Fibroblast of the conjunctiva (primary cell): ENCODE measurements at regions not wholly inside any gene's neighbourhood (a gene's known extent, or its start where the extent isn't known, plus 50 kb on each side); places are given as distances from the start of the nearest gene placed in this dataset.
"Not testable (repeated sequence)": the region's sequence is repeated elsewhere in the genome, so short reads cannot be mapped to it uniquely, and the experiment has no call there.

ENCODE experiments used
- DNase-seq: peaks from one replicate; pipeline ENCODE4 v3.0.0-alpha.2; 2010; ENCODE audit warnings: low read depth

DNA sequence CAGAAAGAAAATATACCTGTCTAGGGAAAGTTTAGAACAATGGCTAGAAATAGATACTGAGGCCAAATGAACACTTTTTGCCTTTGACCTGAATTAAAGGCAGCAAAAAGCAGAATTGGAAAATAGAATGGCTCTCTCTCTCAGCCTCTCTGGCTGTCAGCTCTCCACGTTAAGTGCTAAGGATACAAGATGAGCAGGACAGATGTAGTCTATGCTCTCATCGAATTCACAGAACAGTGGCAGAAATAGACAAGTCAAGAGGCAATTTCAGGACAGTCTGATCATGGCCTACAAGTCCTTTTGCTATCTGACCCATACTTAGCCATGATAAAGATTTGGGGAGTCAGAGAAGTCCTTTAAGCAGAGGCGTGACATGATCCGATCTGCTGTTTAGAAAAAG is 120.2 kb upstream of the CREB1 start:
- no peak for DNase-seq

DNA sequence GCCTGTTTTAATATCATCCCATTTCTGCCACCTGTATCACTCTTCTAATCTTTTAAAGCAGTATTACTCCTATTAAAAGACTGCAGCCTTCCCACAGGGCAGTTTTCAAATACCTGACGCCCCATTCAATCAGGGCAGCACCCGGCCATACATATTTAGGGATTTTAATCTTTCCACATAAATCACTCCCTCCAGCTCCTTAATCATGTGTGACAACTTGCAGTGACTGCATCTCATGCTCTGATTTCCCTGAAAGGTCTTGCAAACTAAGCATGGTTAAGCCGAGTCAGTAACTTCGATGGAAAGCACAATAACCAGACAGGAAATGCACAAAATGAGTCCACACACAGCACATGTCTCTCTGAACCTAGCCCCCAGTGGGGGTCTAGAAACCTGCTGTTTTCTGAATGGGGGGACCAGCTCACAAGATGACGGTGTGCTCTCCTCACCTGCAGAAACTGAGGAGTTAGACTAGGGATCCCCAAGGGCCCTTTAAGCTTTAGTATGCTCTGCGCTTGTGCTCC is 116.9 kb upstream of the CREB1 start:
- no peak for DNase-seq

DNA sequence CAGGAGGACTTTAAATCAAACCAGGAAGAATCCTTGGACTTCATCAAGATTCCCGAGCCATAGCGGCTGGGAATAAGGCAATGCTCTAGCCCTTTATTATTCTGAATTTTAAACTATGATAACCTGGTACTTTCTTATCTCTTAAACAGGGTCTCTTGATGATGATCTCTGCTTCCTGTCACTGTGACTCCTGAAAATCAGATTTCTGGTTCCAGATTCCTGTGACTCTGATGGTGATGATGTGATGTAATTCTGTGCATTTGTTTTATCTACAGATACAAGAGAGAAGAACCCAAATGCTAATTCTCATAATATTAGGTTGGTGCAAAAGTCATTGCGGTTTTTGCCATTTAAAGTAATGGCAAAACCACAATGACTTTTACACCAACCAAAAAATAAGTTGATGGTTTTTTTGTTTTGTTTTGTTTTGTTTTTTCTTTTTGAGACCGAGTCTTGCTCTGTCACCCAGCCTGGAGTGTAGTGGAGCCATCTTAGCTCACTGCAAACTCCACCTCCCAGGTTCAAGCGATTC is 116.3 kb upstream of the CREB1 start:
- no peak for DNase-seq

DNA sequence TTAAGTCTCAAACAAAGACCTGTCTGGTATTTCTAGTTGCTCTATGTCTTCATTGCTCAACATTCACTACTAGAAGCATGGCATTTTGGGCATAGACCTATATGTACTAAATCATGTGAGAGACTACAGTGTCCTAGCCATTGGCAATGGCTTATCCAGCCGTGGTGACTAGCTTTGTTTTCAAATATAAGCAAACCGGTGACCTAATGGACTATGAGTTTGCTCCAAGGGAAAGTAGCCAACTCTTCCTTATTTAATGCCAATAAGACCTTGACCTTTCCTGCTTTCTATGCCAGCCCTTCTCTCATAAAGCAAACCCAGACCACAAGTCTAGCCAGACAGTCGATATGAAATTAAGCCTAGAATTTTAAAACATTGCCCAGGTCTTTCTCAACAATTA is 113.7 kb upstream of the CREB1 start:
- DNase-seq: no peak

DNA sequence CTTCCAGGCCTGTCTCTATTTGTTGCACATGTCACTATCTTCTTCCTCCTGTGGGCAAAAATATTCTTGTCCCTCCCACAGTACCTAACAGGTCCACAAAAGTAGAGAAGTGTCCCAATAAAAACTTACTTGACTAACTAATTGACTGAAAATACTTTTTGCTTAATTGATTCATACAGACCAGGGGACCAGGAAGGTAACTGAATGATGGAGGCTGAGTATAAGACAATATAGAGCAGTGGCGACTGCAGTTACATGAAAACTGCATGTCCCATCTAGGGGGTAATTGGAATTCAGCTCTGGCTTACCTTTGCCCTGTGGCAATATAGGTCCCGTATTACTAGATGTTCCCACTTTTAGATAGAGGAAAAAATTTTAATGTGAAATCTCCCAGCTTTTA is 112.9 kb upstream of the CREB1 start:
- DNase-seq: no peak

DNA sequence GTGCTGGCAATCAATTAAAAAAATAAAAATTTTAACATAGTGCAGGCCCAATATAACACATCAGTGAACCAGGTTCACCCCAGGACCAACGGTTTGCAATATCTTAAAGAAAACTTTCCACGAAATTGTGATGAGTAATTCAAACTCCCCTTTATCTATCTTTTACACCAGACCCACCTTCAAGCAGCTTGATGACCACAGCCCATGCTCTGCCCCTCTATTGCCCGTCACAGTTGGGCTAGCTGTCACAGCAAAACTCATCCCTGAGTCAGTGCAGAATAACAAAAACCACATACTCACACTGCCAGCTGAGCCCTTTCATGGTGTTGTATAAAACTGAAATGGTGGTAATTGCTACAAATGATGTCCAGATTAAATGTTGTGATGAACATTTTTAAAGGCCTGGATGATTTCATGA is 112.5 kb upstream of the CREB1 start:
- DNase-seq: no peak

DNA sequence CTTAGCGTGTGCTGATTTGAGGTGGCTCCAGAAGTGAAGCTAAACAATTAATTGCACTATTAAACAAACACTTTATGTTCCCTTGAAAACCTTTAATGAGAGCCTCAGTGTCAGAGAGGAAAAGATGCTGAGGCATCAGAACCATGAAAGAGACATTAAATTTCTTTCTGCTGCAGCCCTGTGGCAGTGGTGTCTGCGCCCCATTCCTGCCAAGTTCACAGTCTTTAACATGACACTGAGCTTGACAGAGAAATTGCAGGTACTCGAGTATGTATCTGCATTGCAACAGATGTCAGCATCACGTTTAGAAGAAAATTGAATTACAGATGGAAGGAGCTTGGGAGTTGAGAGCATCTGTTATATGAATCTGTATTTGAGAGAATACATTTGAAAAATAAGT is 111.3 kb upstream of the CREB1 start:
- no peak for DNase-seq

DNA sequence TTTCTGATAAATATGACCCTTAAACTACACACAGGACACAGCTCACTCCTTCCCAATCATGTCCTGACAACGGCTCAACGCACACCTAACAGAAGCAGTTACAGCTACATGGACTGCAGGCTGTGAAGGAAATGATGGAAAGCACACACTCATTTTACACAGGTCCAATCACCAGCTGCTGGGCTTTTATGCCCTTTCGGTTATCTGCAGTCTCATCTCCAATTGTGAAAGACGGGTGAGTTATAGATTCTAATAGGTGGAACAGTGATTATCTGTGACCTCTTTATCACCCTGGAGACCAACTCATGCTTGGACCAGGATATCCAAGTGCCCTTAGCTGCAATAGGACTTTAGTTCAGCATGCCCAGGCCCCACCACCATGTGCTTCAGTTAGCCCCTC is 110.4 kb upstream of the CREB1 start:
- no peak for DNase-seq

DNA sequence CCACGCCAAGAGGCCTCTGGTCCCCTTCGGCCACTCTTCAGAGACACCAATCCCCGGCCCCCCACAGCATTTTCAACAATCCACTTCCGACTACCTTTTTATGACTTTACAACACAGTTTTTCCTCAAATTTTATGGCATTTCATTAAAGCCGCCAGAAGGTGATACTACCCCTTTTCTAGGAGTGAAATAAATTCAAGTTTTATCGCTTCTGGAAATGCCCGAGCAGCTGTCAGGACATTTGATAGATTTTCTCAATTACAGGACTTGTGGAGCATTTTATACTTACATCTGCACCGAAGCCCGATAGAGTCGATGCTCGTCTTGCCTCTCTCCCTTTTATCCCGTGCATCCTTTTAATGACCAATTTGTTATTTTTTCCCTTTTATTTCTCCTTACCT is 108.1 kb upstream of the CREB1 start:
- no peak for DNase-seq

DNA sequence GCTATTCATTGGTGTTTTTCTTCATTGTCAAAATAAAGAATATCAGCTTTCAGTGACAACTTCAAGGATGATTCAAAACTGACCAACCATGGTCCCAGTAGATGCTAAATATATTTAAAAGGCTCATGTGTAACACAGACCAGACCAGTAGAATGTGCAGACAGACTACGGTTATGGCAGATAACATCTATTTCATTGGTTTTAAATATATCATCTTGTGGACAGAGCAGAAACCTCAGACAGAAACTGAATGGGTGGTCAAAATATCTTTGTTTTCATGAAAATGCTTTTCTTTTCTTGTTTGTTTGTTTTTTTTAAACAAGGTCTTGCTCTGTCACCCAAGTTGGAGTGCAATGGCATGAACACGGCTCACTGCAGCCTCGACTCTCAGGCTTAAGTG is 107.4 kb upstream of the CREB1 start:
- no peak for DNase-seq

DNA sequence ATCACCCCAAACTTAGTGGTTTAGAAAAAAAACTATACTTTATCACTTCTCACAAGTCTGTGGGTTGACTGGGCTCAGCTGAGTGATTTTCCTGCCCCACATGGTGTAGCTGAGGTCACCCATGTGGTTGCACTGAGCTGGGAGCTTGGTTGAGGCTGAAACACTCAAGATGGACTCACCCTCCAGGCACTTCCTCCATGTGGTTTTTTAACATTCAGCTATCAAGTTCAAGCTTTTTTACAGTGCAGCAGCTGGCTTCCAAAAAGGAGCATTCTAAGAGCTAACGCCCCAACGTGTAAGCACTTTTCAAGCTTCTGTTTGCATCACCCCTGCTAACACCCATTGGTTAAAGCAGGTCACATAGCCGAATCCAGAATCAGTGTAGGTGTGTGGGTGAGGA is 105.9 kb upstream of the CREB1 start:
- DNase-seq: no peak

DNA sequence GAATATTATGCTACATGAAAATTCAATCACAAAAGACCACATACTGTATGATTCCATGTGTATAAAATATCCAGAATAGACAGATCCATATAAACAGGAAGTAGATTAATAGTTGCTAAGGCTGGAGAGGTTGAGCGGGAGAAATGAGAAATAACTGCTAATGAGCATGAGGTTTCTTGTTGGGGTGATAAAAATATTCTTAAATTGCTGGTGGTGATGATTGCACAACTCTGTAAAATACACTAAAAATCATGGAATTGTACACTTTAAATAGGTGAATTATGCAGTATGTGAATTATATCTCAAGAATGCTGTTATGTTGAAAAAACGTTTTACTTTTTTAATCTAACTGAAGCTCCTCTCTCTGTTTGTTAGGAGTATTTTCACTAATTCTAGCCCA is 101.8 kb upstream of the CREB1 start:
- DNase-seq: no peak

DNA sequence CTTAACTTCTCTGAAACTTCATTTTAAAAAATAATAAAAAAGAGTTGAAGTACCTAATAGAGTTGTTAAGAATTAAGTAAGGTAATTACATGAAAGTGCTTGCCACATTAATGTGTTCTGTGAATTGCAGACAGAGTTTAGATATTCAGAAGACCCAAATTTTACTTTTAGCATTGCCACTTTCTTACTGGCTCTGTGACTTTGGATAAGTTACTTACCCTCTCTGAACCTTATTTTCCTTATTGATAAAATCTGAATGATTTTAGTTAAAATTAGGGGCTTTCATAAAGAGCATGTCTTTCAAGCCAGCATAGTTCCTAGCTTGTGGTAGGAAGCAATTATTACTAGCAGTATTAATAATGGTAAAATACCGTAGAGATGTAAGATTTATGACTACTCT is 101.2 kb upstream of the CREB1 start:
- DNase-seq: no peak

DNA sequence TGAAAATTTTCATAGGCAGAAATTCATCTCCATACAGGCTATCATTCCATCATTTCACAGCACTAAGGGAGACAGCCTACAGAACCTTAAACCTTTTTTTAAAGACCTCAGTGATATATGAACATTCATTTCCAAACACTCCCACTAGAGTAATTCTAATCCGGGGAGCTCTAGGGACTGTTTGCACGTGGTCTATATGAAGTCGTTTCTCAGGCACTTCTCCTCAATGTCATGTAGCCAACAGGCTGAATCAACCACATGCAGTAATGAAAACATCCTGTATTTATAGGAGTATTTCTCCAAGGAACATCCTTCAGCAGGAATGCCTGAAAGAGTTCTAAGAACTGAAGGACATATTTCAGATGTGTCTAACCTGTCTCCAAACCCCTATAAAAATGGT is 97.3 kb upstream of the CREB1 start:
- DNase-seq: no peak

DNA sequence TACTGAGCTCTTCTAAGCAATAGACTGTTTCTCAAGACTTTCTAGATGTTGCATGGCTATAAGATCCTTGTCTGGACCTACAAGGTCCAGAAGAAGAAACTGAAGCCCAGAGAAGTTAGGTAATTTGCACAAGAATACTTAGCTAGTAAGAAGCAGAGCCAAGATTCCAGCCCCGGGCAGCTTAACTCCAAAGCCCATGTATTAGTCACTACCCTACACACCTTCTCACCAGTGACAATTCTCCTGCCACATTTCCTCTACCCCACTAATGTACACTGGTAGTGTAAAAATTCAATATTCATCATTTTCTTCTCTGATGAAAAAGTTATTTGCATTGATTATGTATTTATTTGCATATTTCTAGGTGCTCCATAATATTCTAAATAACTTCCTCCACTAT is 95.5 kb upstream of the CREB1 start:
- no peak for DNase-seq

DNA sequence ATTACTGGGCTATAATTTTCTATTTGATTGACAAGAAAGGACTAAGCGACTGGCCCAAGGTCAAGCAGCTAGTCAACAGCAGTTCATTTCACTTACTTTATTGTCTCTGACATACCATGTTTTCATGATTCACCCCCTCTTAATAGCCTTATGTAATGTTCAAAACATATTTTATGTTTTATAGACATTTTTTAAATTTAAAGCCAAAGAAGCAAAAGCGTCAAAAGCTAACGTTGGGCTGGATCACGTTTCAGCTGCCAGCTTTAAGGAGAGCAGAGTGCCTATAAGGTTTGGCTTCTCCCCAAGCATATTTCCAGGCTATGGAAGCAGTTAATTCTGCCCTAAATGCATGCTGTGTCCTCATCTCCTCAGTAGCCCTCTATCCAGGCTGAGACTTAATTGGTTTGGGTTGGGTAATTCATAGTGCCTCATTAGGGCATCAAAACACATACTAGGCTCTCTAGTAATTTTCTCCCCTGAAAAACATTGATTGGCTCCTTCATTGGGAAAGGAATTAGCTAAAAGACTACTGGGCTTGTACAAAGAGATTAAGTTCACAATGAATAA is 94.8 kb upstream of the CREB1 start:
- DNase-seq: no peak

DNA sequence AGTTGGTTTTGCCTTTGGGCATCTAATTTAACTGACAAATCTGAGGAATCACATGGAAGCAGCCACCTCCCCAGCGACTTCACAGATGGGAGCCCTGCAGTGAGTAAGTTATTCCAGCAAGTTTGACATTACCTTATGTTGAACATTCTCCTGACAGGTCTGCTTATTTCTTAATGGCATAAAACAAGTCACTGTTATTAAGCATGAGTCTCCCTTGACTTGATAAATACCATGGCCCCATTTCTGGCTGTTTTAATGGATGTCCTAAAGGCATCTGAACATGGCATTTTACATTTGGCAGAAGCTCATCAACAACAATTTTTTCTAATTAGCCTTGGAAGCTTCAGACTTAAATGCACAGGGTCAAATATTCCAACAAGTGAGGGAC is 92.6 kb upstream of the CREB1 start:
- no peak for DNase-seq

DNA sequence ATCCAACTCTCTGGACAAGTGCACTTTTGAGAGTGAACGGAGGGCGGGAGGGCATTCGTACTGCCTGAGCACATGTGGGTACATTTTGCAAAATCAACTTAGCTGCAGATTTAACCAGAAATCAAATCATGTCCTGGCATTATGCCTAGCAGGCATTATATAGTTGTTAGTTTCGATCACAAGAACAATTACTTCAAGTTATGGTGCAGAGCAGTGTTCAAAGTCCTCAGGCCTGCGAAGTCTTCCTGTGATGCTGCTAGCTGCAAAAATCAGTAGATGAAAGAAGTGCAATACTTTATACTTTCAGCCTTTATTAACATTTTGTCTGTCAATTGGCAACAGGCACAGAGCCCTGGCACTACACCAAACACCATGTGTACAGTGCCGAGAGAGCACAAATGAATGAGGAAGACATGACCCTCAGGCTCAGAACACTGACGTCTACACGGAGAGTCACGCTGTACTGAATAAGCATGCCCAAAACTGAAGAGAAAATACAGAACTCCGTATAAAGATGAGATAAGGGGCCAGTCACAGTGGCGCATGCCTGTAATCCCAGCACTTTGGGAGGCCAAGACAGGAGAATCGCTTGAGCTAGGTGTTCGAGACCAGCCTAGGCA is 92.1 kb upstream of the CREB1 start:
- DNase-seq: peak; percentile 24

DNA sequence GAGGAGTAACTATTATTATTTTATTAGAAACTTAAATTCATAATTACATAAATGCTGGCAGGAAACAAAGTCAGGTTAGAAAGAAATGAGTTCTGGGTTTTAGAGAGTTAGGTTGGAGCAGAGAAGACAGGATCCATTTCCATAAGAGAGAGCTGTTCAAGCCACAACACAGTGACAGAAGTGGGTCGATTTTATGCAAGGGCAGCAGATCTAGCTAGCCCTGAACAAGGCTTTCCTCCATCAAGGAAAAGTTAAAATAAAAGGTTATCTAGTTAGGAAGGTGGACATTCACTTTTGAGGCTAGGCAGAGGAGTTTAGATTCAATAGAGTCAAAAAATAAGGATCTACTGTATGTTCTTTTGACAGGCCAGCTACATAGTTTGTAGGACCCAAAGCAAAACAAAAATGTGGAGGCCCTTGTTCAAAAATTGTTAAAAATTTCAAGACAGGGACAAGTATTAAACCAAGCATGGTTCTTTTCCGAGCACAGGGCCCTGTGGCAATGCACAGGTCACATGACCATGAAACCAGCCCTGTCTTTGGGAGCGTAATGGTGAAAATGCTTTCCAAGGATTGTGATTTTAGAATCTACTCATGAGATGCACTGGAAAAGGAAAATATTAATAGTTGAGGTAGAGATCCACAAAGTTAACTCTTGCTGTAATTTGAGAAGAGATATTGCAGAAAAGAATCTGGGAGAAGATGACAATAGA is 91.2 kb upstream of the CREB1 start:
- no peak for DNase-seq

DNA sequence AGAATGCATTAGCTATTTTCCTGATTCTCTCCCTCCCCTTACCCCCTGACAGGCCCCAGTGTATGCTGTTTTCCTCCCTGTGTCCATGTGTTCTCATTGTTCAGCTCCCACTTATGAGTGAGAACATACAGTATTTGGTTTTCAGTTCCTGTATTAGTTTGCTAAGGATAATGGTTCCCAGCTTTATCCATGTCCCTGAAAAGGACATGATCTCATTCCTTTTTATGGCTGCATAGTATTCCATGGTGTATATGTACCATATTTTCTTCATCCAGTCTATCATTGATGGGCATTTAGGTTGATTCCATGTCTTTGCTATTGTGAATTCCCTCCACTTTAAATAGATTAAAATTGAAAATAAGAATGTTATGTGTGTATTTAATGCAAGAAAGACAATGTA is 89.9 kb upstream of the CREB1 start:
- not testable (repeated sequence) for DNase-seq

DNA sequence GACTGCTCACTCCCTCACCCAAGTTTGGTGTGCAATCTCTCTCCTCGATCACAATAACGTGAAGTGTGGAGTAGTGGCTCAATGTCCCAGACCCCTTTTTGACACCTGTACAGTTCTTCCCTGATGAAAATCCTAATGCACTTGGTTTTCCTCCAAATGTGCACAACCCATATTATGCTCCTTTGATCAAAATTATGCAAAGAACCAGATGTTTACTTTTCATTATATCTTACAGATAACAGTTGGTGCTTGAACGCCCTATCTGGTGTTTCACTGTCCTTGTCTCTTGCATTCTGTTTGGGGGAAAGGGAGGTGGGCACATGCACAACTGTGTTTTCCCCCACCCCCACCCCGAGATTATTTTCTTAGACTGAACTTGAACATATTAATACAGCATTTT is 85.0 kb upstream of the CREB1 start:
- no peak for DNase-seq

DNA sequence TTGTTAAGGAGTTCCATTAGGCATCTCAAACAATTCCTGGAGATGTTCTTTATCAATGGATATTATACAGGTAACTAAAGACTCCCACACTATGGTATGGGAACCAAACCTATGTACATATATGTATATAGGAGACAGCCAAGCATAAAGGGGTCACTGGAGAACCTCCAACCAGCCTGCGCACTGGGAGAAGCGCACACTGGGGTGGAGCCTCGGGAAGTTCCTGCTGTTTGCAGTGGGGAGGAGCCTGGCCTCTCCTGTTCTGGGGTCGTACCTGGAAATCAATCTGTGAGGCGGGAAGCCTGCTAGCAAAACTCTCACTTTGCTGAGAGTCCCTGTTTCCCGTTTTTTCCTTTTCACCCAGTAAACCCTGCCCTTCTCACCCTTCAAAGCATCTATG is 83.1 kb upstream of the CREB1 start:
- DNase-seq: no peak

DNA sequence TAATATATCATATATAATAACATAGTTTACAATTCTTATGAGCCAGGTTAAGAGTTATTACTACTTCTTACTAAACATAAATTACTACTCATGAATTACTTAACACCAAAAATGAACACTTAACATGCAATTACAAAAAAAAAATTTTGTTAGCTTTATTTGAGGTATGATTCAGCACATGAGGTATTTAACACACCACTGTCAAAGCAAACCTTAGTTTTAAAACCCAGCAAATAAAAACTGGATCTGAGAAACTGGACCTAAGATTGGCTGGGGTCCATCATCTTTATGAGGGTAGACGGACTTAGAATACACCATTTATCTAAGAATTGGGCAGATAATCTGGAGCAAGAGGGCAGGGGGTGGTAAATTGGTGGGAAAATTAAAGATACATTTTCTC is 81.8 kb upstream of the CREB1 start:
- no peak for DNase-seq
